Gastrocnemius medialis (tissue), 4 donors: ENCODE measurements at regions not wholly inside any gene's neighbourhood (a gene's known extent, or its start where the extent isn't known, plus 50 kb on each side); places are given as distances from the start of the nearest gene placed in this dataset.

Source experiments
- CTCF ChIP-seq, 5 experiments: fragments of 450-650 bp in 3 of 5; fragments of 200-600 bp in 2 of 5; sonication (generic) in 2 of 5; IDR thresholded peaks in 4 of 5; conservative IDR thresholded peaks in 1 of 5; 1 replicate in 4 of 5; 2 replicates in 1 of 5; pipeline ENCODE4 v1.5.1; 2016 to 2019; ENCODE audit warnings: antibody characterized with exemption in 5 of 5, mild to moderate bottlenecking in 3 of 5, moderate library complexity in 3 of 5
- POLR2A ChIP-seq, 2 donors: fragments of 450-650 bp; IDR thresholded peaks; one replicate each; pipeline ENCODE4 v1.6.1; 2017; ENCODE audit warnings: antibody characterized with exemption in 2 of 2, mild to moderate bottlenecking in 2 of 2, moderate library complexity in 2 of 2

- TF ChIP-seq POLR2A (IDR thresholded peaks at IDR 0.05) (no peak), CTCF (IDR thresholded peaks at IDR 0.05 in 4 of 5, conservative IDR thresholded peaks at IDR 0.05 in 1 of 5) (no peak)
Observed at GRCh38 chr4:147012059-147012707, 66.5 kb upstream of the TTC29 start.
